CD4-positive, alpha-beta T cell treated with Interleukin-21 for 1 hour (primary cell): ENCODE measurements at regions not wholly inside any gene's neighbourhood (a gene's known extent, or its start where the extent isn't known, plus 50 kb on each side); places are given as distances from the start of the nearest gene placed in this dataset.
"Not testable (repeated sequence)": the region's sequence is repeated elsewhere in the genome, so short reads cannot be mapped to it uniquely, and the experiment has no call there.

Experiments
- DNase-seq: peaks from one replicate; pipeline ENCODE4 v3.0.0-alpha.2; 2020

- DNase-seq, result no peak
Measured at GRCh38 chr21:38905328-38905727, 99.6 kb downstream of the ETS2 start.

GRCh38 chr21:38903690-38904139, 98.0 kb downstream of the ETS2 start:
- DNase-seq, result no peak

- no peak for DNase-seq
Measured at GRCh38 chr21:38902608-38903445, 97.1 kb downstream of the ETS2 start.

- no peak for DNase-seq
Measured at GRCh38 chr21:38900499-38900898, 94.8 kb downstream of the ETS2 start.

- not testable (repeated sequence) for DNase-seq
Measured at GRCh38 chr21:38899985-38900384, 94.3 kb downstream of the ETS2 start.

GRCh38 chr21:38899277-38899947, 93.7 kb downstream of the ETS2 start:
- no peak for DNase-seq

- no peak for DNase-seq
Measured at GRCh38 chr21:38898422-38899096, 92.8 kb downstream of the ETS2 start.

- no peak for DNase-seq
Measured at GRCh38 chr21:38897532-38898421, 92.0 kb downstream of the ETS2 start.

GRCh38 chr21:38894899-38895298, 89.2 kb downstream of the ETS2 start:
- no peak for DNase-seq

GRCh38 chr21:38888991-38889561, 83.3 kb downstream of the ETS2 start:
- DNase-seq, result no peak

GRCh38 chr21:38887749-38888148, 82.0 kb downstream of the ETS2 start:
- no peak for DNase-seq

GRCh38 chr21:38887062-38887686, 81.4 kb downstream of the ETS2 start:
- no peak for DNase-seq

GRCh38 chr21:38885909-38886308, 80.2 kb downstream of the ETS2 start:
- no peak for DNase-seq

- no peak for DNase-seq
Measured at GRCh38 chr21:38884440-38884839, 78.7 kb downstream of the ETS2 start.

- no peak for DNase-seq
Measured at GRCh38 chr21:38883142-38883541, 77.4 kb downstream of the ETS2 start.

GRCh38 chr21:38881131-38881530, 75.4 kb downstream of the ETS2 start:
- DNase-seq, result no peak

- no peak for DNase-seq
Measured at GRCh38 chr21:38880577-38880966, 74.8 kb downstream of the ETS2 start.

- no peak for DNase-seq
Measured at GRCh38 chr21:38879912-38880576, 74.3 kb downstream of the ETS2 start.

GRCh38 chr21:38878379-38879179, 72.8 kb downstream of the ETS2 start:
- DNase-seq, result no peak
